HepG2 (cell line): ENCODE measurements at regions not wholly inside any gene's neighbourhood (a gene's known extent, or its start where the extent isn't known, plus 50 kb on each side); places are given as distances from the start of the nearest gene placed in this dataset.

Experiments used
- ATAC-seq: fragments of 200-7000 bp; cut with Tn5 transposase; 3 replicates; pipeline ENCODE4 v1.9.1; 2020; ENCODE audit warnings: mild to moderate bottlenecking, moderate library complexity
- BruUV-seq: library from RNA; stranded (reverse); fragments of 400-500 nt; replicated peaks from 2 replicates; lab custom pipeline; 2021; lab: Mats Ljungman, UMichigan
- CTCF ChIA-PET: fragments of 300-600 bp; formaldehyde crosslinking; extraction: SDS; loops from one replicate; lab custom pipeline; 2021; ENCODE audit warnings: low total read pairs, inconsistent platforms, low intra/inter-chr PET ratio; lab: Yijun Ruan, JAX
- POLR2A ChIA-PET: fragments of 350-600 bp; sonication (Branson Sonifier 250); formaldehyde crosslinking; loops from one replicate; lab custom pipeline; 2020; ENCODE audit warnings: antibody characterized with exemption, inconsistent platforms; lab: Yijun Ruan, JAX
- DNase-seq: peaks from one replicate; pipeline ENCODE4 v3.0.0-alpha.2; 2015; ENCODE audit warnings: low spot score
- FAIRE-seq: peaks from 3 replicates; lab custom pipeline; 2011; peaks lifted over from hg19 to GRCh38; lab: Jason Lieb, UNC
- H2AFZ ChIP-seq: one replicate; pipeline ENCODE4 v1.6.1; 2011; ENCODE audit warnings: low read length, inconsistent platforms
- H3K27ac ChIP-seq: fragments of 300-600 bp; 3 replicates; pipeline ENCODE4 v1.8.0; 2011; ENCODE audit warnings: mixed run types, mild to moderate bottlenecking, mixed read lengths, low read length, inconsistent platforms; ENCODE audit not compliant: insufficient read depth; ENCODE audit errors: extremely low read length
- H3K27me3 ChIP-seq, 2 experiments: fragments of 200-600 bp in 1 of 2; 2 replicates in 1 of 2; 3 replicates in 1 of 2; pipeline versions ENCODE4 v1.6.0 to v1.8.0; 2011; ENCODE audit warnings: low read length in 2 of 2, mild to moderate bottlenecking in 2 of 2, moderate library complexity in 2 of 2, inconsistent platforms in 1 of 2; ENCODE audit not compliant: insufficient read depth in 2 of 2, control insufficient read depth in 1 of 2
- H3K36me3 ChIP-seq, 2 experiments: fragments of 200-600 bp in 1 of 2; replicated peaks in 1 of 2; 2 replicates in 1 of 2; 3 replicates in 1 of 2; pipeline versions ENCODE4 v1.5.1 to v1.8.0; 2011; ENCODE audit warnings: low read length in 2 of 2, inconsistent platforms in 1 of 2; ENCODE audit not compliant: insufficient read depth in 2 of 2, control insufficient read depth in 1 of 2
- H3K4me1 ChIP-seq: 2 replicates; pipeline ENCODE4 v1.5.1; 2012; ENCODE audit warnings: low read length, inconsistent platforms; ENCODE audit not compliant: insufficient read depth
- H3K4me2 ChIP-seq: 2 replicates; pipeline ENCODE4 v1.6.0; 2011; ENCODE audit warnings: low read depth, low read length, inconsistent platforms
- H3K4me3 ChIP-seq, 3 experiments: fragments of 200-600 bp in 1 of 3; sonication (generic), shearing (Covaris generic) in 1 of 3; replicated peaks in 1 of 3; 2 replicates each; pipeline ENCODE4 v1.5.1; 2011 to 2016; ENCODE audit warnings: low read length in 3 of 3, inconsistent platforms in 2 of 3, low read depth in 2 of 3, mild to moderate bottlenecking in 2 of 3, control low read depth in 1 of 3, mixed read lengths in 1 of 3; ENCODE audit not compliant: insufficient read depth in 1 of 3
- H3K79me2 ChIP-seq: one replicate; pipeline ENCODE4 v1.6.1; 2011; ENCODE audit warnings: low read length, inconsistent platforms; ENCODE audit not compliant: insufficient read depth
- H3K9ac ChIP-seq: 2 replicates; pipeline ENCODE4 v1.6.0; 2011; ENCODE audit warnings: mild to moderate bottlenecking, low read depth, low read length, inconsistent platforms; ENCODE audit not compliant: insufficient read depth
- H3K9me3 ChIP-seq: 2 replicates; pipeline ENCODE4 v1.5.1; 2012; ENCODE audit warnings: mild to moderate bottlenecking, low read length
- H4K20me1 ChIP-seq: 2 replicates; pipeline ENCODE4 v1.6.0; 2011; ENCODE audit warnings: inconsistent platforms, mild to moderate bottlenecking, low read length, moderate library complexity; ENCODE audit not compliant: insufficient read depth
- HOXD1 ChIP-seq: sonication (generic); formaldehyde crosslinking; IDR thresholded peaks from 2 replicates; pipeline ENCODE4 v1.5.0; 2020; ENCODE audit warnings: missing genetic modification reagents
- KDM5A ChIP-seq: fragments of 200-600 bp; sonication (generic); IDR thresholded peaks from 2 replicates; pipeline ENCODE4 v1.7.0; 2018; ENCODE audit warnings: antibody characterized with exemption, mild to moderate bottlenecking, low read length, borderline replicate concordance
- KDM6A ChIP-seq: IDR thresholded peaks from 2 replicates; pipeline ENCODE4 v1.6.1; 2016; ENCODE audit warnings: low read depth
- KLF16 ChIP-seq, 2 experiments: sonication (generic) in 1 of 2; formaldehyde crosslinking in 1 of 2; IDR thresholded peaks; 2 replicates each; pipeline versions ENCODE4 v1.6.1 to v1.8.0; 2016 to 2023; ENCODE audit warnings: missing genetic modification reagents in 2 of 2, missing compliant biosample characterization in 1 of 2
- LRRFIP1 ChIP-seq: sonication (generic); formaldehyde crosslinking; conservative IDR thresholded peaks from 2 replicates; pipeline ENCODE4 v1.4.0; 2020; ENCODE audit warnings: missing genetic modification reagents
- MBD4 ChIP-seq: IDR thresholded peaks from 2 replicates; pipeline ENCODE4 v1.6.1; 2012; ENCODE audit warnings: low read length, inconsistent platforms, borderline replicate concordance
- MTA1 ChIP-seq: sonication (generic); formaldehyde crosslinking; IDR thresholded peaks from 2 replicates; pipeline ENCODE4 v1.4.0; 2020; ENCODE audit warnings: missing genetic modification reagents, mild to moderate bottlenecking, borderline replicate concordance
- NFIB ChIP-seq: sonication (generic); formaldehyde crosslinking; IDR thresholded peaks from 2 replicates; pipeline ENCODE4 v1.9.0; 2021; ENCODE audit warnings: missing genetic modification reagents, mild to moderate bottlenecking, borderline replicate concordance
- PRMT3 ChIP-seq: sonication (generic); formaldehyde crosslinking; IDR thresholded peaks from 2 replicates; pipeline ENCODE4 v1.8.1; 2022; ENCODE audit warnings: low read depth, mild to moderate bottlenecking, moderate library complexity, missing genetic modification reagents, borderline replicate concordance
- SMAD1 ChIP-seq: sonication (generic); formaldehyde crosslinking; IDR thresholded peaks from 2 replicates; pipeline ENCODE4 v1.4.0; 2020; ENCODE audit warnings: missing genetic modification reagents, low read depth, mild to moderate bottlenecking, borderline replicate concordance
- ZFP82 ChIP-seq: sonication (generic); formaldehyde crosslinking; IDR thresholded peaks from 2 replicates; pipeline ENCODE4 v1.5.1; 2020; ENCODE audit warnings: mild to moderate bottlenecking, missing genetic modification reagents, borderline replicate concordance
- ZNF510 ChIP-seq: sonication (generic); formaldehyde crosslinking; IDR thresholded peaks from 2 replicates; pipeline ENCODE4 v1.4.0; 2020; ENCODE audit warnings: low read depth, mild to moderate bottlenecking, missing genetic modification reagents
- ZNF615 ChIP-seq: sonication (generic); formaldehyde crosslinking; IDR thresholded peaks from 2 replicates; pipeline ENCODE4 v1.5.0; 2020; ENCODE audit warnings: mild to moderate bottlenecking, missing genetic modification reagents, borderline replicate concordance
- ZNF644 ChIP-seq: IDR thresholded peaks from 2 replicates; pipeline ENCODE4 v1.6.1; 2016; ENCODE audit warnings: low read depth
- ZNF768 ChIP-seq: sonication (generic); formaldehyde crosslinking; IDR thresholded peaks from 2 replicates; pipeline ENCODE4 v1.4.0; 2020; ENCODE audit warnings: missing genetic modification reagents
- WGBS: methylation state at CpG from one replicate; pipeline ENCODE4 v1.1.6; 2017; ENCODE audit warnings: low lambda C conversion rate; 5-methylcytosine and 5-hydroxymethylcytosine counted together
- in situ Hi-C: cut with HindIII; loops from 2 replicates; pipeline ENCODE4 v1.10.0; 2017; ENCODE audit warnings: low pct_unique_long_range_greater_than_20kb; ENCODE audit not compliant: extremely low pct_ligation_motif_present
- intact Hi-C: fragments of 100-400 bp; cut with micrococcal nuclease; formaldehyde crosslinking; loops from one replicate; pipeline ENCODE4 v1.10.0; 2022; ENCODE audit not compliant: unreplicated experiment
- TF ChIP-seq, protein P1 (sequence below): sonication (generic); formaldehyde crosslinking; IDR thresholded peaks from 2 replicates; pipeline ENCODE4 v1.4.0; 2020; ENCODE audit warnings: mild to moderate bottlenecking, low read depth, missing genetic modification reagents
- TF ChIP-seq, protein P2 (sequence below): sonication (generic); formaldehyde crosslinking; IDR thresholded peaks from 2 replicates; pipeline ENCODE4 v1.4.0; 2020; ENCODE audit warnings: missing genetic modification reagents

- no peak for TF ChIP-seq LRRFIP1
- TF ChIP-seq ZFP82, result no peak
- no peak for TF ChIP-seq NFIB (CRISPR knock-in tag)
- TF ChIP-seq KDM5A, result no peak
- TF ChIP-seq SMAD1 (CRISPR knock-in tag), result no peak
- TF ChIP-seq, all 625 proteins: peak for 0
Measured at GRCh38 chr18:21163647-21164547, 52.3 kb upstream of the ROCK1 start (continued).

GRCh38 chr18:21164548-21165095 lies 53.0 kb upstream of the ROCK1 start:
- no peak overlapping the region for H3K27ac ChIP-seq
- 10% methylated on average over 2 of the region's 2 CpGs for WGBS
- no peaks in the 10 kb centered on the region for H3K36me3 ChIP-seq
- ATAC-seq (no peak), DNase-seq (no peak), FAIRE-seq (no peak)
- H2AFZ ChIP-seq, result no peak overlapping the region
- H3K79me2 ChIP-seq, result no peaks in the 10 kb centered on the region
- ChIA-PET CTCF (no interaction called here), POLR2A (no interaction called here)
- in situ Hi-C loops (loop anchor here (25.0 kb wide), 1 partner anchor 98 kb away; no protein-coding TSS in a partner anchor), intact Hi-C loops (no loop called here)
- BruUV-seq, result no TSS peak
- H3K4me3 ChIP-seq, result no peak overlapping the region
- no peak overlapping the region for H3K4me2 ChIP-seq
- no peaks in the 10 kb centered on the region for H3K4me1 ChIP-seq
- no peak overlapping the region for H3K9ac ChIP-seq
- no peaks in the 10 kb centered on the region for H3K9me3 ChIP-seq
- H4K20me1 ChIP-seq, result no peaks in the 10 kb centered on the region
- 0 out of 5 replicates have a peak, but pooled peaks cover 0 to under 1% of the 10 kb centered on the region in 2 experiments for H3K27me3 ChIP-seq
- no peak for TF ChIP-seq HOXD1 (CRISPR knock-in tag)
- no peak for TF ChIP-seq MTA1
- no peak for TF ChIP-seq KDM6A
- no peak for TF ChIP-seq MBD4
- TF ChIP-seq, protein P1, sequence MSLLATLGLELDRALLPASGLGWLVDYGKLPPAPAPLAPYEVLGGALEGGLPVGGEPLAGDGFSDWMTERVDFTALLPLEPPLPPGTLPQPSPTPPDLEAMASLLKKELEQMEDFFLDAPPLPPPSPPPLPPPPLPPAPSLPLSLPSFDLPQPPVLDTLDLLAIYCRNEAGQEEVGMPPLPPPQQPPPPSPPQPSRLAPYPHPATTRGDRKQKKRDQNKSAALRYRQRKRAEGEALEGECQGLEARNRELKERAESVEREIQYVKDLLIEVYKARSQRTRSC, result no peak
- TF ChIP-seq ZNF644, result no peak
- no peak for TF ChIP-seq ZNF615 (CRISPR knock-in tag)
- TF ChIP-seq, protein P2, sequence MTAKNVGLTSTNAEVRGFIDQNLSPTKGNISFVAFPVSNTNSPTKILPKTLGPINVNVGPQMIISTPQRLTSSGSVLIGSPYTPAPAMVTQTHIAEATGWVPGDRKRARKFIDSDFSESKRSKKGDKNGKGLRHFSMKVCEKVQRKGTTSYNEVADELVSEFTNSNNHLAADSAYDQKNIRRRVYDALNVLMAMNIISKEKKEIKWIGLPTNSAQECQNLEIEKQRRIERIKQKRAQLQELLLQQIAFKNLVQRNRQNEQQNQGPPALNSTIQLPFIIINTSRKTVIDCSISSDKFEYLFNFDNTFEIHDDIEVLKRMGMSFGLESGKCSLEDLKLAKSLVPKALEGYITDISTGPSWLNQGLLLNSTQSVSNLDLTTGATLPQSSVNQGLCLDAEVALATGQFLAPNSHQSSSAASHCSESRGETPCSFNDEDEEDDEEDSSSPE, result no peak
- TF ChIP-seq ZNF510 (CRISPR knock-in tag), result no peak
- no peak for TF ChIP-seq ZNF768
- no peak for TF ChIP-seq KLF16 (CRISPR knock-in tag; IDR thresholded peaks at IDR 0.05)
- TF ChIP-seq PRMT3 (CRISPR knock-in tag), result no peak
